Natural killer cell (primary cell): ENCODE measurements at regions not wholly inside any gene's neighbourhood (a gene's known extent, or its start where the extent isn't known, plus 50 kb on each side); places are given as distances from the start of the nearest gene placed in this dataset.

Source experiments
- ATAC-seq, 3 donors: fragments of 150-1000 bp in 2 of 3; fragments of 200-7000 bp in 1 of 3; cut with Tn5 transposase; 1 replicate in 1 of 3; 2 replicates in 2 of 3; pipeline ENCODE4 v1.10.0; 2021; ENCODE audit warnings: mild to moderate bottlenecking in 2 of 3, moderate library complexity in 2 of 3
- DNase-seq, 2 donors: peaks; one replicate each; pipeline versions ENCODE4 v3.0.0 to v3.0.0-alpha.2; 2013 to 2021; ENCODE audit warnings: mixed read lengths in 1 of 2
- H3K27ac ChIP-seq: one replicate; pipeline ENCODE4 v1.5.1; 2013; ENCODE audit warnings: mild to moderate bottlenecking, low read length
- H3K27me3 ChIP-seq: one replicate; pipeline ENCODE4 v1.6.1; 2013; ENCODE audit warnings: low read length; ENCODE audit not compliant: control insufficient read depth, insufficient read depth
- H3K36me3 ChIP-seq: one replicate; pipeline ENCODE4 v1.6.1; 2013; ENCODE audit warnings: low read length; ENCODE audit not compliant: control insufficient read depth, insufficient read depth
- H3K4me1 ChIP-seq: one replicate; pipeline ENCODE4 v1.6.1; 2013; ENCODE audit warnings: low read length; ENCODE audit not compliant: control insufficient read depth, insufficient read depth
- H3K4me3 ChIP-seq: one replicate; pipeline ENCODE4 v1.5.1; 2013; ENCODE audit warnings: low read length
- H3K9me3 ChIP-seq: one replicate; pipeline ENCODE4 v1.6.1; 2013; ENCODE audit warnings: low read length; ENCODE audit not compliant: control insufficient read depth, insufficient read depth
- H3K27ac Mint-ChIP-seq, 2 donors: one replicate each; pipeline ENCODE4 v1.8.0; 2022; ENCODE audit warnings: mild to moderate bottlenecking in 2 of 2, mixed read lengths in 2 of 2, moderate library complexity in 1 of 2
- H3K27me3 Mint-ChIP-seq, 2 donors: one replicate each; pipeline ENCODE4 v1.8.0; 2022; ENCODE audit warnings: low read depth in 2 of 2, mixed read lengths in 2 of 2
- H3K36me3 Mint-ChIP-seq: one replicate; pipeline ENCODE4 v1.8.0; 2022; ENCODE audit warnings: mixed read lengths
- H3K4me1 Mint-ChIP-seq, 2 donors: one replicate each; pipeline ENCODE4 v1.8.0; 2022; ENCODE audit warnings: mixed read lengths in 2 of 2
- H3K4me3 Mint-ChIP-seq: one replicate; pipeline ENCODE4 v1.8.0; 2022; ENCODE audit warnings: mild to moderate bottlenecking, moderate library complexity, mixed read lengths
- H3K9me3 Mint-ChIP-seq, 2 donors: one replicate each; pipeline ENCODE4 v1.8.0; 2022; ENCODE audit warnings: mixed read lengths in 2 of 2
- WGBS: methylation state at CpG from one replicate; pipeline ENCODE4 v1.1.7; 2013; ENCODE audit warnings: missing lambda C conversion rate; ENCODE audit not compliant: insufficient coverage; 5-methylcytosine and 5-hydroxymethylcytosine counted together
- intact Hi-C: fragments of 100-400 bp; cut with micrococcal nuclease; formaldehyde crosslinking; loops from one replicate; pipeline ENCODE4 v1.14.2; 2022
- TF ChIP-seq, protein P1 (sequence below): fragments of 200-600 bp; IDR thresholded peaks from one replicate; pipeline ENCODE4 v1.8.0; 2022; ENCODE audit warnings: antibody characterized with exemption

DNA sequence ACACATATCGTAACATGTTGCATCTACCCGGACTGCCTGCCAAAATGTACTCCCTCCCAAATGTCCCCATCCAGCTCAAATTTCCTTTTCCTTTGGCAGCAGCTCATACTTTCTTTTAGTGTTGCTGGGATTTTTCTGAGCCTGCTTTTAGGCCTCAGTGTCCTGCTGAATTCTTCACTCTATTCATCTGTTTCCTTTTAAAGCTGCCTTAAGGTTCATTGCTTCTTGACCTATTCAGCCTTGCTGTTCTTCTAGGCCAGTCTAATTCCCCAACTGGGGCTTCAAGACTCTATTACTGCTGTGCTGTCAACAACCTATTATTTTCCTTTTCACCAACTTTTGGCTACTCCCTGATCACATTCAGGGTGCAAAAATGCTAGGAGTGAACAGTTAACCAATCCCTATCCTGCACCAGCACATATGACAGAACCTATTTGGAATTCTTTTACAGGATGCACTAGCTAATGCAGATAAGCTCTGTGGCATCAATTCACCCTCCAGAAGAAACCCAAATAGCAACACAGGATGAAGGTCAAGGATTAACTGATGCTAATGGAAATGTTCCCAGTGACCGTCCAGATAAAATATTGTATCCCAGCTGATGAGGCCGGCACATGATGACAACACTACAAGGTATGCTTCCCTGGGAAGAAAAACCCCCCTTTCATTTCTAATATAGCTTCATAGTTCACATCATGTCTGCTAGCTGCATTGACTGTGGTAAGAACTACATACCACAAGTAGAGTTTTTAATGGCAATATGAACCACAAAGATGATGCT is 114.7 kb upstream of the TTC29 start:
- WGBS = 96% methylated on average over 4 of the region's 4 CpGs
- H3K4me3 Mint-ChIP-seq = no peak overlapping the region
- no peak overlapping the region for H3K27ac ChIP-seq

DNA sequence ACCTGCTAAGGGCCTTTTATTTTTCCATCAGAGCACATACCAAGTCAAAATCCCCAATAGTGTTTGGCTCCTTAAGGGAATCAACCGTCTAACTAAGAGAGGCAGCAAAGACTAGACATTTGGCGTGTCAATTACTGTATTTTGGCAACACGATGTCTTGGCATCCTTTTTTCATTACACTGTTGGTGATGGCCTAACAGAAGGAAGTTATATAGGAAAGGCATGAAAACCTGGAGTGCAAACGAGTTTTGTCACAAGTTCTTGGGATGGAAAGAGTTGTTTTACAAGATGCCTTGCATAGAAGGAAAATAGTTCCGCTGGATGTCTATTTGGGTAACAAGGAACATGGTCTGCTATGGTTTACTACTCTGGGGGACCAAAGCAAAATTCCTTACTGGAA is 119.2 kb upstream of the TTC29 start:
- TF ChIP-seq, protein P1, sequence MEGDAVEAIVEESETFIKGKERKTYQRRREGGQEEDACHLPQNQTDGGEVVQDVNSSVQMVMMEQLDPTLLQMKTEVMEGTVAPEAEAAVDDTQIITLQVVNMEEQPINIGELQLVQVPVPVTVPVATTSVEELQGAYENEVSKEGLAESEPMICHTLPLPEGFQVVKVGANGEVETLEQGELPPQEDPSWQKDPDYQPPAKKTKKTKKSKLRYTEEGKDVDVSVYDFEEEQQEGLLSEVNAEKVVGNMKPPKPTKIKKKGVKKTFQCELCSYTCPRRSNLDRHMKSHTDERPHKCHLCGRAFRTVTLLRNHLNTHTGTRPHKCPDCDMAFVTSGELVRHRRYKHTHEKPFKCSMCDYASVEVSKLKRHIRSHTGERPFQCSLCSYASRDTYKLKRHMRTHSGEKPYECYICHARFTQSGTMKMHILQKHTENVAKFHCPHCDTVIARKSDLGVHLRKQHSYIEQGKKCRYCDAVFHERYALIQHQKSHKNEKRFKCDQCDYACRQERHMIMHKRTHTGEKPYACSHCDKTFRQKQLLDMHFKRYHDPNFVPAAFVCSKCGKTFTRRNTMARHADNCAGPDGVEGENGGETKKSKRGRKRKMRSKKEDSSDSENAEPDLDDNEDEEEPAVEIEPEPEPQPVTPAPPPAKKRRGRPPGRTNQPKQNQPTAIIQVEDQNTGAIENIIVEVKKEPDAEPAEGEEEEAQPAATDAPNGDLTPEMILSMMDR = no peak
- peaks cover 11 to 19% of the 10 kb centered on the region in 2 donors for H3K27me3 Mint-ChIP-seq
- intact Hi-C loops = no loop called here
- Histone ChIP-seq H3K4me1 (no peaks in the 10 kb centered on the region), H3K27ac (no peak overlapping the region), H3K4me3 (no peak overlapping the region), H3K9me3 (no peaks in the 10 kb centered on the region), H3K36me3 (no peaks in the 10 kb centered on the region), H3K27me3 (no peaks in the 10 kb centered on the region)
- H3K4me1 Mint-ChIP-seq = no peaks in the 10 kb centered on the region
- DNase-seq (no peak), ATAC-seq (no peak)
- WGBS = 82% methylated on average over 5 of the region's 5 CpGs
- no peaks in the 10 kb centered on the region for H3K36me3 Mint-ChIP-seq
- H3K4me3 Mint-ChIP-seq = no peak overlapping the region
- H3K27ac Mint-ChIP-seq = no peak overlapping the region
- H3K9me3 Mint-ChIP-seq = no peaks in the 10 kb centered on the region

More for the DNA sequence above, 114.7 kb upstream of the TTC29 start:
- H3K4me1 ChIP-seq = no peaks in the 10 kb centered on the region
- ATAC-seq (no peak), DNase-seq (no peak)
- no peaks in the 10 kb centered on the region for H3K9me3 ChIP-seq
- no peaks in the 10 kb centered on the region for H3K9me3 Mint-ChIP-seq
- no peaks in the 10 kb centered on the region for H3K27me3 ChIP-seq
- H3K27ac Mint-ChIP-seq = no peak overlapping the region
- H3K4me1 Mint-ChIP-seq = peaks cover 12% of the 10 kb centered on the region in 2 donors
- peaks cover 6 to 18% of the 10 kb centered on the region in 2 donors for H3K27me3 Mint-ChIP-seq
- H3K36me3 ChIP-seq = no peaks in the 10 kb centered on the region
- no peak overlapping the region for H3K4me3 ChIP-seq
- intact Hi-C loops = no loop called here
- TF ChIP-seq, protein P1 = no peak
- no peaks in the 10 kb centered on the region for H3K36me3 Mint-ChIP-seq

DNA sequence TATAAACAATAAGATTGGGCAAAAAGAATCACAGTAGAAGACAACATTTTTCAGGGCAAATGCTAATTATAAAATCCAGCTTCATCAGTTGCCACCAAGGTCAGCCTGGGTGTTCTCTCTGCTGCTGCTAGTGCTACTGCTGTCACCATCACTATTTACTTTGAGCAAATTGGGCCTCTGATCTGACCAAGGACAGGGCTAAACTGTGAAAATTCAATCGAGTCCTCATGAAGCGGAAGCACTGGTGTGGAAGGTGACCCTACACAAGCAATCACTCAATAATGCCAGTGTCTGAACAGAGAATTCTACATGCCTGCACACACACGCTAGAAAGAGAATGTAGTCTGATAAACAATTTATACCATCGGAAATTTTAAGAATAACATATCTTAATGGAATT is 122.9 kb upstream of the TTC29 start:
- peaks cover 8 to 14% of the 10 kb centered on the region in 2 donors for H3K27me3 Mint-ChIP-seq
- H3K36me3 Mint-ChIP-seq = no peaks in the 10 kb centered on the region
- TF ChIP-seq, protein P1 = no peak
- no peak for DNase-seq
- Histone ChIP-seq H3K36me3 (no peaks in the 10 kb centered on the region), H3K27ac (no peak overlapping the region), H3K27me3 (no peaks in the 10 kb centered on the region), H3K4me3 (no peak overlapping the region), H3K9me3 (no peaks in the 10 kb centered on the region), H3K4me1 (no peaks in the 10 kb centered on the region)
- no peak overlapping the region for H3K27ac Mint-ChIP-seq
- no peaks in the 10 kb centered on the region for H3K9me3 Mint-ChIP-seq
- H3K4me1 Mint-ChIP-seq = no peaks in the 10 kb centered on the region
- 90% methylated on average over 4 of the region's 4 CpGs for WGBS
- H3K4me3 Mint-ChIP-seq = no peak overlapping the region
- intact Hi-C loops = no loop called here
- no peak for ATAC-seq
